Peyer's patch (tissue), 4 donors: ENCODE measurements at regions not wholly inside any gene's neighbourhood (a gene's known extent, or its start where the extent isn't known, plus 50 kb on each side); places are given as distances from the start of the nearest gene placed in this dataset.

Source experiments
- CTCF ChIP-seq, 6 experiments: fragments of 450-650 bp in 4 of 6; fragments of 200-600 bp in 2 of 6; sonication (generic) in 1 of 6; IDR thresholded peaks; one replicate each; pipeline ENCODE4 v1.5.1; 2017 to 2019; ENCODE audit warnings: antibody characterized with exemption in 6 of 6, mild to moderate bottlenecking in 3 of 6, moderate library complexity in 1 of 6
- POLR2A ChIP-seq, 2 donors: fragments of 450-650 bp; IDR thresholded peaks; one replicate each; pipeline ENCODE4 v1.5.1; 2017; ENCODE audit warnings: antibody characterized with exemption in 2 of 2, mild to moderate bottlenecking in 2 of 2, moderate library complexity in 2 of 2

GRCh38 chr6:54463354-54464024, 155.2 kb downstream of the TINAG start:
- TF ChIP-seq POLR2A (IDR thresholded peaks at IDR 0.05) (no peak), CTCF (IDR thresholded peaks at IDR 0.05) (no peak)
